ENCODE measurements at regions not wholly inside any gene's neighbourhood (a gene's known extent, or its start where the extent isn't known, plus 50 kb on each side); places are given as distances from the start of the nearest gene placed in this dataset.
"Not testable (repeated sequence)": the region's sequence is repeated elsewhere in the genome, so short reads cannot be mapped to it uniquely, and the experiment has no call there.

DNA sequence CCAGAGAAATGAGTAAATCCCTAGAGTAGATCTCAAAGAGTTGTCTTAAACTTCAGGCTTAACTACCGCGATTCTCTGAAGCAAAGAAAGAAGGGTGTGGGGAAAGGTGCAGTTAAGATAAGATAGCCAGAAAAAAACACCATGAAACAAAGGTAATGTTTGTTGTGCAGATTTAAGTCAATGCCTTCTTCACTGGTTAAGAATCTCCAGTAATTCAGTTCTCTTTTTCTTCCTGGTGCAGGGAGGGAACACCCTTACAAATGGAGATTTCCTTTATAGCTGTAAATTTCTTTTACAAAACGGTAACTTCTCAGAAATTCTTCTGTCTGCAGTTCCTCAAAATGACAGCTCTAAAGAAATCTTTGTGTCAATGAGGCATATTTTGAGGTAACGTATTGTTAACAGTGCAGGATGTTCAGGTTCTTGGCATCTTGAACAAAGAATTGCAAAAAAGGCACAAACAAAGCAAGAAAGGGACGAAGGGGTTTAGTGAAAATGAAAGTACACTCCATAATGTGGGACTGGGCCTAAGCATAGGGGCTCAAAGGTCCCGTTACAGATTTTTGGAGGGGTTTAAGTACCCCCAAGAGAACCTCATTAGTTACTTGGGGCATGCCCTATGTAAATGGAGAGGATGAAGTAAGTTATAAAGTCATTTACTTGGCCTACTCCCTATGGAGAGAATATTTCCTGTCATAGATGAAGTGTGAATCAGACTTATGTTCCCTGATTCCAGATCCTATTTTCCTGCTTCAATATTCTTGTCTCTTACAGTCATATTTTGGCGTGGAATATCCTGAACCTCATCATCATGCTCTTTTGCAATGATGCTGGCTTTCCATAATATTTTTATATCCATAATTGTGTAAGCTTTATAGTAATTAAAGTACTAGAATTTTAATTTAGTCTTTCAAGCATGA is 492.0 kb downstream of the PCDH11X start:
- H3K4me1 ChIP-seq: no peaks in the 10 kb centered on the region
- H3K4me3 ChIP-seq: peak overlapping the region in 1 of 4 donors; percentile 4
- no peak for TF ChIP-seq POLR2AphosphoS5 (IDR thresholded peaks at IDR 0.05)
- no peak for TF ChIP-seq EP300 (IDR thresholded peaks at IDR 0.05)
- no peak for TF ChIP-seq POLR2A (IDR thresholded peaks at IDR 0.05; ENCODE audit: low read depth)
- TF ChIP-seq, protein P1, sequence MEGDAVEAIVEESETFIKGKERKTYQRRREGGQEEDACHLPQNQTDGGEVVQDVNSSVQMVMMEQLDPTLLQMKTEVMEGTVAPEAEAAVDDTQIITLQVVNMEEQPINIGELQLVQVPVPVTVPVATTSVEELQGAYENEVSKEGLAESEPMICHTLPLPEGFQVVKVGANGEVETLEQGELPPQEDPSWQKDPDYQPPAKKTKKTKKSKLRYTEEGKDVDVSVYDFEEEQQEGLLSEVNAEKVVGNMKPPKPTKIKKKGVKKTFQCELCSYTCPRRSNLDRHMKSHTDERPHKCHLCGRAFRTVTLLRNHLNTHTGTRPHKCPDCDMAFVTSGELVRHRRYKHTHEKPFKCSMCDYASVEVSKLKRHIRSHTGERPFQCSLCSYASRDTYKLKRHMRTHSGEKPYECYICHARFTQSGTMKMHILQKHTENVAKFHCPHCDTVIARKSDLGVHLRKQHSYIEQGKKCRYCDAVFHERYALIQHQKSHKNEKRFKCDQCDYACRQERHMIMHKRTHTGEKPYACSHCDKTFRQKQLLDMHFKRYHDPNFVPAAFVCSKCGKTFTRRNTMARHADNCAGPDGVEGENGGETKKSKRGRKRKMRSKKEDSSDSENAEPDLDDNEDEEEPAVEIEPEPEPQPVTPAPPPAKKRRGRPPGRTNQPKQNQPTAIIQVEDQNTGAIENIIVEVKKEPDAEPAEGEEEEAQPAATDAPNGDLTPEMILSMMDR (IDR thresholded peaks at IDR 0.05): no peak
- H3K27ac ChIP-seq (replicated peaks in 1 of 4): no peak overlapping the region
- intact Hi-C loops (cut with DNase I): no loop called here
- H3K36me3 ChIP-seq: no peaks in the 10 kb centered on the region
- WGBS: 25% methylated on average over 7 of the region's 7 CpGs
- H3K9me3 ChIP-seq: no peaks in the 10 kb centered on the region
- no peak for DNase-seq (ENCODE audit: extremely low spot score)
- no peaks in the 10 kb centered on the region for H3K27me3 ChIP-seq

DNA sequence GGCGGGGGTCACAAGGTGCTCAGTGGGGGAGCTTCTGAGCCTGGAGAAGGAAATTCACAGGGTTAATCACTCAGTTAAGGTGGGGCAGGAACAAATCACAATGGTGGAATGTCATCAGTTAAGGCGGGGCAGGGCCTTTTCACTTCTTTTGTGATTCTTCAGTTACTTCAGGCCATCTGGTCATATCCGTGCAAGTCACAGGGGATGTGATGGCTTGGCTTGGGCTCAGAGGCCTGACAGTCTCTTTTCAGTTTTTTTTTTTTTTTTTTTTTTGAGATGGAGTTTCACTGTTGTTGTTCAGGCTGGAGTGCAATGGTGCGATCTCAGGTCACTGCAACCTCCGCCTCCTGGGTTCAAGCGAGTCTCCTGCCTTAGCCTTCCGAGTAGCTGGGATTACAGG is 499.4 kb downstream of the PCDH11X start:
- DNase-seq (ENCODE audit: extremely low spot score); H3K4me3 ChIP-seq; intact Hi-C loops (cut with DNase I): not testable (repeated sequence)

DNA sequence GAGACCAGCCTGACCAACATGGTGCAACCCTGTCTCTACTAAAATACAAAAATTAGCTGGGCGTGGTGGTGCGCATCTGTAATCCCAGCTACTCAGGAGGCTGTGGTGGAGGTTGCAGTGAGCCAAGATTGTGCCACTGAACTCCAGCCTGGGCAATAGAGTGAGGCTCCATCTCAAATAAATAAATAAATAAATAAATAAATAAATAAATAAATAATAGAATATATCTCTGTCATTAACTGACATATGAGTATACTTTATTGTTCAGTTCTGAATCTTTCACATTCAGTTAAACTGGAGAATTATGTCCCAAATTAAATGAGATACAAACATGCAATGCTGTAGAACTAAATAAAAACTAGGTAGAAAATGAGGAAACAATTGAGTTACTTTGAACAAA is 501.2 kb downstream of the PCDH11X start:
- intact Hi-C loops (cut with DNase I): not testable (repeated sequence)

More for the DNA sequence above, 499.4 kb downstream of the PCDH11X start:
- H3K36me3 ChIP-seq; H3K4me1 ChIP-seq; H3K9me3 ChIP-seq; H3K27me3 ChIP-seq; H3K27ac ChIP-seq (replicated peaks in 1 of 4): not testable (repeated sequence)
- WGBS: 82% methylated on average over 7 of the region's 7 CpGs

DNA sequence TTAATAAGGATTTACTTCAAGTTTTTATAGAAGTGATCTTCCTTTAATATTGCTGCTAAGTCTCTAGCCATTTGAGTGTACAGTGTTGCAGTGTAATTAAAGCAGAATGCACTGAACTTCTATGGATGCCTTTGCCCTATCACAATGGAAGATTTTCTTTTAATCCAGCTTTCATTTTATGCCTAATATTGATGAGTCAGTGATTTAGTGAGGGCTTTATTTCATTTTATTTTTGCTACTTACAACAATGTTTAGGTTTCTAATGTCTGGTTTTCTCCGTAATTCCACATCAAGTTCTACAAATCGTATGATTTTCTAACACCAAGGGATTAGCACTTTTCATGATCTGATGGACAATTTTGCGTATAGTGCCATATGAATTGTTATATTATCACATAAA is 504.1 kb downstream of the PCDH11X start:
- Histone ChIP-seq H3K9me3 (no peaks in the 10 kb centered on the region), H3K27ac (replicated peaks in 1 of 4) (no peak overlapping the region), H3K4me1 (no peaks in the 10 kb centered on the region), H3K27me3 (no peaks in the 10 kb centered on the region), H3K4me3 (no peak overlapping the region), H3K36me3 (no peaks in the 10 kb centered on the region)
- TF ChIP-seq POLR2A (IDR thresholded peaks at IDR 0.05; ENCODE audit: low read depth): no peak
- TF ChIP-seq POLR2AphosphoS5 (IDR thresholded peaks at IDR 0.05): no peak
- TF ChIP-seq, protein P1 (IDR thresholded peaks at IDR 0.05): no peak
- TF ChIP-seq EP300 (IDR thresholded peaks at IDR 0.05): no peak
- intact Hi-C loops (cut with DNase I): no loop called here
- no peak for DNase-seq (ENCODE audit: extremely low spot score)
- WGBS: 86% methylated on average over 3 of the region's 3 CpGs

More for the DNA sequence above, 501.2 kb downstream of the PCDH11X start:
- not testable (repeated sequence) for H3K4me3 ChIP-seq; H3K9me3 ChIP-seq; H3K36me3 ChIP-seq; DNase-seq (ENCODE audit: extremely low spot score); H3K27ac ChIP-seq (replicated peaks in 1 of 4); H3K27me3 ChIP-seq; H3K4me1 ChIP-seq
- WGBS: 100% methylated on average over 2 of the region's 2 CpGs

DNA sequence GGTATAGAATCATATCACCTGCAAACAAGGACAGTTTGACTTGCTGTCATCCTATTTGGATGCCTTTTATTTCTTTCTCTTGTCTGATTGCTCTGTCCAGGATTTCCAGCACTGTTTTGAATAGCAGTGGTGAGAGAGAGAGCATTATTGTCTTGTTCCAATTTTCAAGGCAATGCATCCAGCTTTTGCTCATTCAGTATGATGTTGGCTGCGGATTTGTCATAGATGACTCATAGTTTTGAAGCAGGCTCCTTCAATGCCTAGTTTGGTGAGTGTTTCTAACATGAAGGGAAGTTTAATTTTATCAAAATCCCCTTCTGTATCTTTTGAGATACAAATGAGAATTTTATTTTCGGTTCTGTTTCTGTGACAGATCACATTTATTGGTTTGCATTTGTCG is 518.9 kb downstream of the PCDH11X start:
- H3K36me3 ChIP-seq; DNase-seq (ENCODE audit: extremely low spot score); H3K9me3 ChIP-seq; H3K27me3 ChIP-seq; H3K27ac ChIP-seq (replicated peaks in 1 of 4); H3K4me3 ChIP-seq; intact Hi-C loops (cut with DNase I); H3K4me1 ChIP-seq: not testable (repeated sequence)
- 81% methylated on average over 3 of the region's 3 CpGs for WGBS

DNA sequence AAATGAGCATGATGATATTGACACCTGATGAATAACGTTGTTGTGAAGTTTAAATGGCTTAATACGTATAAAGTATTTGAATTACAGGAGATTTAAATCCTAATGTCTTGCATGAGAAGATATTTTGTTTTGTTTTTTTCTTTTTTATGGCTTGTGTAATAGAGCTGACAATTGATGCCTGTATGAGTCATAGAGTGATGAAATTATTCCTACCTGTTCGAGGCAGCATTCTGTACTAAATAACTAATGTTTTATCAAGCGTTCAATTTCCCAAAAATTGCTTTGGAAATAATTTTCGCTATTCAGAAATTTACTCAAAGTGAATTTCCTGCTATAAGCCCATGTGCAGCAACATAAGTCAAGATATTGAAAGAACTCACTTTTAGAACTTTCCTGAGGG is 554.0 kb downstream of the PCDH11X start:
- H3K9me3 ChIP-seq; H3K4me3 ChIP-seq; H3K27ac ChIP-seq (replicated peaks in 1 of 4); H3K36me3 ChIP-seq; H3K4me1 ChIP-seq; H3K27me3 ChIP-seq; intact Hi-C loops (cut with DNase I); DNase-seq (ENCODE audit: extremely low spot score): not testable (repeated sequence)
- WGBS: 73% methylated on average over 5 of the region's 5 CpGs

DNA sequence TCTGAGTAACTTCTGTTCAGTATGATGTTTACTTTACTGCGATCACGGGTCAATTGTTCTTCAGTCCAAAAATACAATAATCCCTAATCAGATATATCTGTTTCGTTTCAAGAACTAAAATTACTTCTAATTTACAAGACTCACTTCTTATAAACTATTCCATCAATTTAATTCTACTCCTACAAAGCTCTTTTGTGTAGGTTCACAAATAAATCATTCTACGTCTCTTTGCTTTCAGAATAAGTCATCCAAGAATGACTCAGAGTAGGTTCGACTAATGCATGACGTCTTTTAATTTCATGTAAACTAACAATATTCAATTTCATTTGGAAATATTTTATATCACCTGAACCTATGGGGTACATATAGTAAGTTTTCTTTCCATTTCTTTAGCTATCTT is 571.9 kb downstream of the PCDH11X start:
- H3K4me1 ChIP-seq; H3K27ac ChIP-seq (replicated peaks in 1 of 4); H3K4me3 ChIP-seq; intact Hi-C loops (cut with DNase I); DNase-seq (ENCODE audit: extremely low spot score); H3K9me3 ChIP-seq; H3K27me3 ChIP-seq; H3K36me3 ChIP-seq: not testable (repeated sequence)
- 78% methylated on average over 6 of the region's 6 CpGs for WGBS
